Fibroblast of skin of scalp (primary cell): ENCODE measurements at regions not wholly inside any gene's neighbourhood (a gene's known extent, or its start where the extent isn't known, plus 50 kb on each side); places are given as distances from the start of the nearest gene placed in this dataset.
A peak's percentile ranks its signal among the peaks of the same experiment; 100 is the strongest.

Source experiments
- DNase-seq: peaks from one replicate; pipeline ENCODE4 v3.0.0-alpha.2; 2013

- peak; percentile 21 for DNase-seq
These were observed 51.8 kb upstream of the PARD3 start for GRCh38 chr10:34866848-34867247.
